HG03354 (cell line): ENCODE measurements at regions not wholly inside any gene's neighbourhood (a gene's known extent, or its start where the extent isn't known, plus 50 kb on each side); places are given as distances from the start of the nearest gene placed in this dataset.

ENCODE experiments used
- ATAC-seq: cut with Tn5 transposase; IDR thresholded peaks from one replicate; pipeline ENCODE4 v1.9.1; 2021; ENCODE audit warnings: mild to moderate bottlenecking; ENCODE audit not compliant: unreplicated experiment, poor library complexity, severe bottlenecking

DNA sequence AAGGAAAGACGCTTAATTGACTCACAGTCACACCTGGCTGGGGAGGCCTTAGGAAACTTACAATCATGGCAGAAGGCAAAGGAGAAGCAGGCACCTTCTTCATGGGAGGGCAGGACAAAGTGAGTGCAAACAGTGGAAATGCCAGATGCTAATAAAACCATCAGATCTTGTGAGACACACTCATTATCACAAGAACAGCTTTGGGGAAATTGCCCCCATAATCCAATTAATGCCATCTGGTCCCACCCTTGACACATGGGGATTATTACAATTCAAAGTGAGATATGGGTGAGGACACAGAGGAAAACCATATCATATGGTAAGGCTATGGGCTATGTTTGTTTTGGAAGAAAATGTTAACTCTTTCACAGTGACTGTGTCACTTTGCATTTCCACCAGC lies 1272.5 kb upstream of the CELF2 start:
- ATAC-seq: no peak

DNA sequence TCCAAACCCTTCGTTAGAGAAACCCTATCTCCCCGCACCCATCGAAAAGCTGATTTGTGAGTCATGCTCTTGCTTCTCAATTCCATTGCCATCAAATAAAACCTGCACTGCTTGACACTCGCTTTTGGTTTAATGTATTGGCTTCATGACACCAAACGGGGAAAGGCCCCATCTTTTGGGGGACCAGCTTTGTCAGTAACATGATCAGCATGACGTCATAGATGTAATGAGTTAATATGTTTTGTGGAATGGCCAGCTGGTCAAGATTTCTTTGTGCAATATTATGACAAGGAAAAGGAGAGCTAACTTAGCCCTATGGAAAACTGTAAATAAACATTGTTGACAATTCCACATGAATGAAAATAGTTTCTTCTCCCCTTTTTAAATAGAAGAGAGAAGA lies 1260.5 kb upstream of the CELF2 start:
- ATAC-seq: no peak

DNA sequence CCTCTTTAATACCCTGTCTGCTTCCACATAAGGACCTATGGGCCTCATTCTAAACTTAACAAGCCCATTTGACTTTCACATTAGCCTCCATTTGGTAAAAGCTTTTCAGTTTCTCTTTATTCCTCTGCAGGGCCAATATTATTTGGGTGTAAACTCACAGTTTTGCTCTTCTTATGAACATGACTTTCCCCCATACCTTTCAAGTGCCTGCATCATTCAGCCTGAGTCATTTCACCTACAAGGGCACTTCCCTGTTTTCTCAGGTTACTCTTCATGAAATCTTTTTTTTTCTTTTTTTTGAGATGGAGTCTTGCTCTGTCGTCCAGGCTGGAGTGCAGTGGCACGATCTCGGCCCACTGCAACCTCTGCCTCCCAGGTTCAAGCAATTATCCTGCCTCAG lies 1258.1 kb upstream of the CELF2 start:
- no peak for ATAC-seq

DNA sequence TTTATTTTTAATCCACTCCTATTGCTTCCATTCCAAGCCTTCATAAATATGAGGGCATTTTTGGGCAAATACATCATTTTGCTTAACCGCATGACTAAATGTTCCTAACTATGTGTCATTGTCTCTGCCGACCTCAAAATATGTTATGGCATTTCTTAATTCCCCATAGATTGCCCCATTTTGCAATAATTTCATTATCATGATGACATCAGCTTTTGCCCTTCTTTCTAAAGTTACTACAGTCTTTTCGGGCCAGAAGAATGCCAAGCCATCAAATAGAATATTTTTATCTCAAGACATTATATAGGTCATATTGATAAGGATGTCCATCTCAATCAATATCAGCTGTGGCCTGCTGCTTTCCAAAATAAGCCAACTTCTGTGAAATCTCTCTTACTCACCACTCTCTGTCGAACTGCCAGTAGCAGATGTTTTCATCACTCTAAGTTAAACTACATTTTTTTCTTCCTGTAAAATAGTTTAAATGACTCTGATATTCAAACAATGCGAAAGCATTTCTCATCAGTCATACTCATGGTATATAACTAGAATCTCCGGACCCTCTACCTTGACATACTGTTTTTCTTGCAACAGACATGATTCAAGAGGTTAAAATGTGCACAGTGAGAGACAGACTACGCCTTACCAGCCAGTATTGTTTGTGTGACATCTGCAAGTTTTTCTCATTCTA lies 1254.6 kb upstream of the CELF2 start:
- ATAC-seq: no peak

DNA sequence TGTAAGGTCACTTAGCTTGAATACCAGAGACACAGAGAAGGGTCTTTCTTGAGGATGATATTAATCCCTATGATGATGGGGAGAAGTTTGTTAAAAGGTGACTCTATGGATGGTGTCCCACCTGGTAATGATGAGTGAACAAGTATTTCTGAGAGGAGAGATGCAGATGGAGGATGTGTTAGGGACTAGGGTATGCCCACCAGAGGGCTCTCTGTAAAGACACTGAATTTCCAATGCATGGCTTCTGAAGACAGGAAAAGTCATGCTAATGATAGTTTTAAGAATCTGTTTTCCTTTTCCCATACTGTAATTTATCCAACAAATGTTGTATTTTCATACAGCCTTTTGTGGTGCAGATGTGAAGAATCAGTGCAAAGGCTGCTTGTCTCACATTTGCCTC lies 1250.9 kb upstream of the CELF2 start:
- no peak for ATAC-seq

DNA sequence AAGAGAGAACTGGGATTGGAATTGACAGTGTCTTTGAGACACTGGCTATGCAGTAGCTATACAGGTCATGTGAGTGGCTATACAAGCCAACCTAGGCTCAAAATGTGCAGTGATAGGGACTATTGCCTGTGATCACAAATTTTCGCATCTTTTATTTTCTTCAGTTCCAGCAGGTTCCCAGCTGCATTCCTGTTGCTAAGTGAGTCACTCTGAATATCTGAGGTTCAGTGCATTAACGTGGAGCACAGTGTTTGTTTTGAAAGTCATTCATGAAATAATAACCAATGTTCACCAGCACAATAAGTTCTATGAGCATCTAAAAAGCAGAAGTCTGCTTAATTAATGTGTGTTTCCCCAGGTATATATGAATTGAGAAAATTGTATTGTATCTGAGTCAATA lies 1236.0 kb upstream of the CELF2 start:
- no peak for ATAC-seq

DNA sequence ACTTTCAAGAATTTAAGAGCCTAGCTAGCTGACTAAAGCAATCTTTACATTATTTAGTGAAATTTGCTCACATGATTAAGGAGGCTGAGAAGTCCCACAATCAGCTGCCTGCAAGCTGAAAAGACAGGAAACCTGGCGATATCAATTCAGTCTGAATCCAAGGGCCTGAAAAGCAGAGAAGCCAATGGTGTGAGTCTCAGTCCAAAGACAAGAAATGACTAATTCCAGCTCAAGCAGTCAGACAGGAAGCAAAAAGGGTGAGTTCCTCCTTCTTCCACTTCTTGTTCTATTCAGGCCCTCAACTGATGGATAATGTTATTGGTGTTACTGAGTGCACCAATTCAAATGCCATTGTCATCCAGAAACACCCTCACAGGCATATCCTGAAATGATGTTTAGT lies 1231.6 kb upstream of the CELF2 start:
- no peak for ATAC-seq

DNA sequence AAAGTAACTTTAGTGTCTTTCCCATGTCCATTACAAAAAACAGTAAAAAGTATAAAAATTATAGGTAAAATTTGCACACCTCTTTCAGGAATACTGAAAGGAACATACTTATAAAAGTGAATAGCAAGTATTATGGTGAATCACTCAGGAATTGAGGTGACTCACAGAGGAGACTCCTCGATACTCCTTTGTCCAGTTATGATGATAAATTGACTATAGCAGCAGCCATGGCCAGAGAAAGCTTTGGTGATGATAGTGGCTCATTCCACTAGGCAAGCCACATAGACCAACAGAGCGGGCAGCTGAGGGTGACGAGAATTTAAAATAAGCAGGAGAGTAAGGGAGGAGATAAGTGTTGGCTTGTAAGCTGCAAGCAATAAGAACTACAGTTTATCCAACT lies 1231.1 kb upstream of the CELF2 start:
- ATAC-seq: no peak

DNA sequence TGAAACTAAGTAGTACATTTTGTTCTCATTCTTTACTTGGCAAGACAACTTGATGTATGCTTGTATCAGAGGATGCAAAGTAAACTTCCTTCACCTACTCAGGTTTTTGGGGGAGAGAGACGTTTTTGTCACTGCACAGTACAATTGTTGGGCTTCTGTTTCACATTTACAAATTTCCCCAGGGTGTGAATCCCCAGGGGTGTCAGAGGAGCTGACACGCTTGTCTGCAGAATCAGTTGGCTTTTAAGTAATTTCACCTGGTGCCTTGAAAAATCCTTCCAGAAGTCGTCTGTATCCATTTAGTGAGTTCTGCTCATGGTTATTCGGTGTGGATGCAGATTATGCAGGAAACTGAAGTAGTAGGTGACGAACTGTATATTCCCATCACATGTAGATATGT lies 1227.7 kb upstream of the CELF2 start:
- ATAC-seq: no peak

DNA sequence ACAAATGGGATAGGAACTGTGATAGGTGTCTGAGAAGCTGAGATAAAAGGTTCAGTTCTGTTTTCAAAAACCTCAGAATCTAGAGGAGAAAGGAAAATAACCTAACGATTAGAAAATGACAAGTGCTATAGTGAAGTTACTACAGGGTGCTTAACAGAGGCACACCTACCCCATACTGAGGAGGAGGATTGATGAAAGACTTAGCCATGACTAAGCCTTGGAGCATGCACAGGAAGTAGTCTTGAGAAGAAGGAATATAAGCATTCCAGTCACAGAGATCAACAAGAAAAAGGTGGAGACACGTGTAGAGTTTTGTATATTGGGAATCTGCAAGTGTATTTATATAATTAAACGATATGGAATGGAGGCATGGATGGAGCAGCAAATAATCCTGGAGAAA lies 1225.5 kb upstream of the CELF2 start:
- no peak for ATAC-seq

DNA sequence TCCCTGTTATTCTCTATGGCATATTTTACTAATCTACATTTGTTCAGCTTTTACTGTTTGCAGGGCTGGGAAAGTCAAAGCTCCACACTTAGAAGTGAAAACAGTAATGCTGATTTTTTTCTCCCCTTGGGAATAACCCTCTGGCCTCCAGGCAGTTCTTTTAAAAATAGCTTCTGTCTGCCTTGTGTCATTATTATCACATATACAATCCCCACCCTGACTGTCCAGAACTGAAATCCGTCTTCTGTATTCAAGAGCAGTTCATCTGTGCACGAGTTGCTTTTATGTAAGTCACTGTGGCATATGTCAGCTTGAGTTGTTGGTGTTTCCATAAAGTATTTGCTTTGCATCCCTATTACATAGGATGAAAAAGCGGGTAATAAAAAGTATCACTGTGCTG lies 1221.1 kb upstream of the CELF2 start:
- ATAC-seq: no peak

DNA sequence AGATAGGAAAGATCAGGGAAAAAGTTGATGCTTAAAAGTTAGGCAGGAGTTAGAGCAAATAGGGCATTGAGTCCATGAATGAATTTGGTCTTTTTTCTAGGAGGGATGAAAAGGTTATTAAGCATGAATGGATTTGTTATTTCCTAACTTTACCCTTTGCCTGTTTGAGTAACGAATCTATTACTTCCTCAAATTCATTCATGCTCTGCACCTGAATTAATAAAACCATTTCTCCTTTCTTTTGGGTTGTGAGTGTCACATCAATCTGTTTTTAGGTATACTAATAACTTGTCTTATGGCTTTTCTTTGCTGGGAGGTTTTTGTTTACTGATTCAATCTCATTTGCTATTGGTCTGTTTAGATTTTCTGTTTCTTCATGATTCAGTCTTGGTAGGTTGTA lies 1217.7 kb upstream of the CELF2 start:
- no peak for ATAC-seq

DNA sequence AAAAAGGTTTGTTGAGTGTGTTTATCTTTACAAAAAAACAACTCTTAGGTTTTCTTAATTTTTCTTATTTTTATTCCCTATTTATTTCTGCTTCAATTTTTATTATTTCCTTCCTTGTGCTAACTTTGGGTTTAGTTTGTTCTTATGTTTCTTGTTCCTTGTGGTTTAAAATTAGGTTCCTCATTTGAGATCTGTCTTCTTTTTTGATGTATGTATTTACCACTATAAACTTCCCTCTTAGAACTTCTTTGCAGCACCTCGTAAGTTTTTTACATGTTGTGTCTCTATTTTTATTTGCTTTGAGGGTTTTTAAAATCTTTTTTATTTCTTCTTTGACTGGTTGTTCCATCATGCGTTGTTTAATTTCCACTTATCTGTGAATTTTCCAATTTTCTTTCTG lies 1217.1 kb upstream of the CELF2 start:
- no peak for ATAC-seq

DNA sequence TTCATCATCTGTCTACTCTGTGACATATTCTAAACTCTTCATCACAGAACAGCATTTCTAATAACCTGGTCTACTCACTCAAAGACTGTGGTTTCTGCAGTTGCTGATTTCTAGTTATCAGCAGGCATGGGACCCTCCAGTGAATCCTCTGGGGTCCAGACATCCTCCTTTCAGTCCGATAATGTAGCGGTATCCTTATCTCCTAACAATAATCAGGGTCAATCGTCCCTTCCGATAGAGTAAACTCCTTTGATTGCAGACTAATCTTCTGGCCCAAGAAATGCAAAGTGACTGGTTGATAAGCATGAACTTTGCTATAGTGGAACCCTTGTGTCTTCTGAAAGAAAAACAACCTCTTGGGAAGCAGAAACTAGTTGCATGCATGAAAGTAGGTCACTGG lies 1209.8 kb upstream of the CELF2 start:
- ATAC-seq: no peak

DNA sequence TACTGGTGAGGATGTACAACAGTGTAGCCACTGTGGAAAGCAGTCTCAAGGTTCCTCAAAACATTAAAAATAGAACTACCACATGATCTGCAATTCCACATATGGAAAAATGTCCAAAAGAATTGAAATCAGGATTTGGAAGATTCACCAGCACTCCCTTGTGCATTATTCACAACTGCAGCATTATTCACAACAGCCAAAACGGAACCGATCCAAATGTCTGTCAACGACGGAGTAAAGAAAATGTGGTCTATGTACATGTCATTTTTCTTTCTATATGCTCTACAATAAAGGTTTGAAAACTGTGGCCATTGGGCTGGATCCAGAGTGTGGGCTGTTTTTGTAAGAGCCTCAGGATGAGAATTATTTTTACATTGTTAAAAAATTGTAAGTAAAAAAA lies 1206.1 kb upstream of the CELF2 start:
- ATAC-seq: no peak

DNA sequence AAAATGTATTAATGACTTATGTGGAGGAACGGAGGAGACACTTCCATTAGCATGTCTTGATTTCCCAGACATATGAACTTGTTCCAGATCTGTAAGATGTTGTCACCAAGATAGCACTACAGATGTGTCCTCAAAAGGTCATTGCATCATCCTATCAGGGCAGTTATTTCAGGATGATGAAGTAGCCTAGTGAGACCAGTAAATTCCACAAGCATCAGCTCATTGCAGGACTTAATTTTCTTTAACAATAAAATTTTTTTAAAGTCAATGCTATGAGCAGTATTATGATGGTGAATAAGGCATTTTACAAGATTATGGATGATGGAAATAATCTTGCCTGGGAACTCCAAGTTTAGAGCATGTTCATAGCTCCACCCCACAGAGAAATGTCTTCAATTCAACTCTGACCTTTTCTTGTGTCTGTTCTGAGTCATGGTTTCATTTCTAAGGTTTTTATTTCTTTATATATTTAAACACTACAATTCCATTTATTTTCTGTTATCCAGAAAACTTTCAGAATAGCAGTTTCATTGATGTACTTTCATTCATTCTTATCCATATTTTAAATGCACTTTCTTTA lies 1203.3 kb upstream of the CELF2 start:
- no peak for ATAC-seq

DNA sequence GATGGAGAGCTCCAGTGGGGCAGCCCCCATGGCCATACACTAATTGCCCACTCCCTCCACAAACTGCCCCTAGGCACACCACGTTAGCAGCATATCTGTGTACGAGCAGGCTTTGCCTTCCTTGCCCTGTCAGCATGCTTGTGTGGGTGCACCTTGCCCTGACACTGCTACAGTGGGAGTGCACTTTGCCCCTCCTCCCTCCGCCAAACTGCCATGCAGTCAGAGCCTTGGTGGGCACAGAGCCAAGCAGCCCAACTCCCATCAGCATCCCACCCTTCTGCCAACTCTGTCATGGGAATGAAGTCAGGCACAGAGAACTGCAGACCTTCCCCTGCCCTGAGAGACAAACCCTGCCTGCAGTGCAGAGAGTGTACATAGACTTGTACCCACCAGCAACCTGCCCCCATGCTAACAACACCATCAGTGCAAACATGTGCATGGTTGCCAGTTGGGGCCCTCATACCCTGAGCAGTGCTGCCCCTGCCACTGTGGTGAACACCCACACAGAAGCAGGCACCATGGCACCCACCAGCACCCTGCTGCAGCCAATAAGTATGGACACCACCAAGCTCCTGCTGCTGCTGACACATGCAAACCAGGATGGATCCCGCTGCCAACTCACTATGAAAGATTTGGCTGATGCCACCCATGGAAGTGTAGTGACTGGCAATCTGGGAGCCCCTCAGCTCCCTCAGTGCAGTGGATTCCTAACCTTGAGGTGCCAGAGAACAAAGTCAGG lies 1197.7 kb upstream of the CELF2 start:
- no peak for ATAC-seq

DNA sequence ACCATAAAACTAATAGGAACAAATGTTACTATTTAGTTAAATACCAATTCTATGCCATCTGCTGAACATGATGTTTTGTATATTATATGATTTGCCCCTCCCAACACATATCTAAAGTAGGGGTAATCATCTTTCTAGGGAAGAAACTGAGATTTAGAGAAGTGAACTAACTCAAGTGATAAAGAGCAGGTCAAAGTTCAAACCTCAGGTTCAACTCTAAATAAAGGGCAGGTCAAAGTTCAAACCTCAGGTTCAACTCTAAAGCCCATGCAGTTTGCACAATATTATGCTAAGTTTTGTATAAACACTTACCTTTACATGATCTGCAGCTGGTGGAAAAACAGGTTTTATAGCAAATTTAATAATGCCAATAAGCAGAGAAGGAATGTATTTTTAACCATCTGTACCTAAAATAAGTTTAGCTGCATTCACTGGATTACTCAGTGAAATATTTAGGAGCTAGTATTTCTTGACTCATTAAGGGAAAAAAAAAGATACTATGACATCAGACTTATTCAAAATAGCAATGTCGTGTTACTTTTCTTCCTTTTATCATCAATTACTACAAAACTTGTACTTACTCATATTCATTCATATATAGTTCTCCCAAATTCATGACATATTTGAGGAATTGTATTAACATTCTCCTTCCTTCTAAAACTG lies 1194.3 kb upstream of the CELF2 start:
- no peak for ATAC-seq

DNA sequence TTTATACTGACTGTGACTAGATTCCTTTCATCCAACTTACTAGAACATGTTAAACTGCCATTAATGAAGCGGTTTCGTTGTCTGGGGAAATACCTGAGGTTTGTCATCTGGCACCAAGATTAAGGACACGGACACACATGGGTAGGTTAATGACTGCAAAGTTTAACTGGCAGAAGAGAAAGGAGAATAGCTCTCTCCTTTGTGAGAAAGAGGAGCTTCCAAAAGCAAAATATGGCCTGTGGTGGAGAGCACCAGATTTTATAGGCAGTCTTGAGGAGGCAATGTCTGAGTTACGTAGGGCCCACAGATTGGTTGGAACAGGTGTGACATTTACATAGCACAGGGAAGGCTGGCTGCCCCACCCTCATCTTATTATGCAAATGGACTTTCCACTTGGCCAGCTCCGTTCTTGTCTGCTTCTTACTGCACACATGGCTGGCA lies 1193.0 kb upstream of the CELF2 start:
- no peak for ATAC-seq

DNA sequence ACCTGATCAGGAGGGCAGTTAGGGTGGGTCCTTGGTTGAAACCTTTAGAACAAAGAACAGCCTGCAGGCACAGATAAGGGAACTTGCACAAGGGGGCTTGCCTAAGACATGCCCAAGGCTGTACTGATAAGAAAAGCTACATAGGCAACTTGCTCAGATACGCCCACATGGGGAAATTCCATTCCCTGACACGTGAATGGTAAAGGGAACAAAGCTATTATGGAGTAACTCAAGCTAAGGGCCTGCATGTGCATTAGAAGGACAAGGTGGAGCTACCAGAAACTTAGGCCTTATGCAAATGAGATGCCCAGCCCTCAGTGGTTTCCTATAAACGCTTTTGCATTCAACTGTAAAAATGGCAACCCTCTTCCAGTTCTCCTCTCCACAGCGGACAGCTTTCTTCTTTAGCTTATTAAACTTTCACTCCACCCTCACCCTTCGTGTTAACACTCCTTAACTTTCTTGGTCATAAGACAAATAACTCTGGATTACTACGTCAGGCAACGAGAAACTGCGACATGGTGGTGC lies 1192.1 kb upstream of the CELF2 start:
- ATAC-seq: no peak

DNA sequence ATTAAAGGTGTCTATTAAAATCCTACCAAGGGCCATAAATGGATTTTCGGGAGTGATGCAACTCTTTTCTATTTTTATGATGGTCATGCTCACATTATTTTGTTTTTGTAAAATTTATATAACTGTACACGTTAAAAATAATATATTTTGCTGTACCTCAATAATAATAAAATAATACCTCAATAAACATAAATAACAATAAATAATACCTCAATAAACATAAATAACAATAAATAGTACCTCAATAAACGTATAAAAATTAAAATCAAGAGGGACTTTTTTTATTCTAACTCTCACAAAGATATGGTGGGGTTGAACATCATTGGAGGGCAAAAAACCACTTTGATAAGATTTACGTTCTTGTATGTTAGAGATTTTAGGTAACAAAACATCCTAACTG lies 1189.6 kb upstream of the CELF2 start:
- ATAC-seq: no peak
